ENCODE measurements at regions not wholly inside any gene's neighbourhood (a gene's known extent, or its start where the extent isn't known, plus 50 kb on each side); places are given as distances from the start of the nearest gene placed in this dataset.

DNA sequence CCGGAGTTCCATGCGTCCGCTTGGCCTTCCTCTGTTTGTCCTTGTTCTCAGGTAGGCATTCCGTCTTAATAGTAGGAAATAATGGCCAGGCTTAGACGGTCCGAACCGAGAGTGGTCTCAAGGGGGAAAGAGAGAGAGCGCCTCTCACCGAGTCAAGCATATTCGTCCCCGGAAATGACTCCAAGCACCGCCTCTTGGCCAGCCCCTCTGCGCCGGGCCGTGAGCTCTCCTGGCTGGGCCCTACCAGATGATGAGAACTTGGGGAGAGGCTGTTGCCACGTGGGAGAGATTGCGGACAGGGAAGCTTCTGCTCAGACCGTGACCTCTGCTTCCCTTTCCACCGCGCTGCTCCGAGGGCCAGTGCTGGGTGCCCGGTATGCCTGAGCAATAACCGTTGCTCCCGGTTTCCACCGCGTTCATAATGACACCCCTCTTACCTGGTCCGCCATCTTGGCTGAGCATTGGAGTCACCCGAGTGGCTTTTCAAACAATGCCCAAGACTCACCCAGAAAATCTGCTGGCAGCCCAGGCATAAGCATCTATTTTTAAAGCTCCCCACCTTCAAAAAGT lies 251.1 kb upstream of the SHH start:
- Histone ChIP-seq H3K36me3 (no peaks in the 10 kb centered on the region), H3K27ac (no peak overlapping the region), H3K4me1 (no peaks in the 10 kb centered on the region), H3K9me3 (no peaks in the 10 kb centered on the region), H3K4me3 (no peak overlapping the region), H3K27me3 (peaks cover 4% of the 10 kb centered on the region)
- WGBS: 94% methylated on average over 25 of the region's 28 CpGs
- TF ChIP-seq EP300 (IDR thresholded peaks at IDR 0.05): no peak
- TF ChIP-seq, protein P1, sequence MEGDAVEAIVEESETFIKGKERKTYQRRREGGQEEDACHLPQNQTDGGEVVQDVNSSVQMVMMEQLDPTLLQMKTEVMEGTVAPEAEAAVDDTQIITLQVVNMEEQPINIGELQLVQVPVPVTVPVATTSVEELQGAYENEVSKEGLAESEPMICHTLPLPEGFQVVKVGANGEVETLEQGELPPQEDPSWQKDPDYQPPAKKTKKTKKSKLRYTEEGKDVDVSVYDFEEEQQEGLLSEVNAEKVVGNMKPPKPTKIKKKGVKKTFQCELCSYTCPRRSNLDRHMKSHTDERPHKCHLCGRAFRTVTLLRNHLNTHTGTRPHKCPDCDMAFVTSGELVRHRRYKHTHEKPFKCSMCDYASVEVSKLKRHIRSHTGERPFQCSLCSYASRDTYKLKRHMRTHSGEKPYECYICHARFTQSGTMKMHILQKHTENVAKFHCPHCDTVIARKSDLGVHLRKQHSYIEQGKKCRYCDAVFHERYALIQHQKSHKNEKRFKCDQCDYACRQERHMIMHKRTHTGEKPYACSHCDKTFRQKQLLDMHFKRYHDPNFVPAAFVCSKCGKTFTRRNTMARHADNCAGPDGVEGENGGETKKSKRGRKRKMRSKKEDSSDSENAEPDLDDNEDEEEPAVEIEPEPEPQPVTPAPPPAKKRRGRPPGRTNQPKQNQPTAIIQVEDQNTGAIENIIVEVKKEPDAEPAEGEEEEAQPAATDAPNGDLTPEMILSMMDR (IDR thresholded peaks at IDR 0.05): no peak
- no peak for TF ChIP-seq POLR2AphosphoS5 (IDR thresholded peaks at IDR 0.05)
- no peak for DNase-seq (ENCODE audit: low spot score in 2 of 2)

DNA sequence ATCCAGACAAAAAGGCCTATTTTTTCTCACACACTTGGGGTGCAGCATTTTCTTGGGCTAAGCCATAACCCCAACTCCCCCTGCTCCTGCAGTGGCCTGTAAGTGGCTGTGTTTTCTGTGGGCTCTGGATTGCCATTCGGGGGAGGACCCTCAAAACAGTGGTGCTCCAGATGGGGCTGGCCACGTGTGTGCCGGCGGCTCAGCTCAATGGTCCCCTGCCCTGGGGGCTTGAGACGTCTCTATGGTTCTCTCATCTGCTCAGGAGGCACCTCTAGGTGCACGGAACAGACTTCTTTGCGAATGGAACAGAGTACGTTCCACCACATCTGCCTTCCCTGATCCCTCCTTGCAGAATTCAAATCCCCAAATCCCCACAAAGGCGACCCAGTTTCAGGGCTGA lies 250.0 kb upstream of the SHH start:
- Histone ChIP-seq H3K9me3 (no peaks in the 10 kb centered on the region), H3K27ac (no peak overlapping the region), H3K27me3 (peaks cover 4% of the 10 kb centered on the region), H3K36me3 (no peaks in the 10 kb centered on the region), H3K4me1 (no peaks in the 10 kb centered on the region), H3K4me3 (no peak overlapping the region)
- DNase-seq (ENCODE audit: low spot score in 2 of 2): no peak
- TF ChIP-seq EP300 (IDR thresholded peaks at IDR 0.05) (no peak), POLR2A (IDR thresholded peaks at IDR 0.05) (no peak), POLR2AphosphoS5 (IDR thresholded peaks at IDR 0.05) (no peak)
- TF ChIP-seq, protein P1 (IDR thresholded peaks at IDR 0.05): no peak
- 86% methylated on average over 9 of the region's 9 CpGs for WGBS

DNA sequence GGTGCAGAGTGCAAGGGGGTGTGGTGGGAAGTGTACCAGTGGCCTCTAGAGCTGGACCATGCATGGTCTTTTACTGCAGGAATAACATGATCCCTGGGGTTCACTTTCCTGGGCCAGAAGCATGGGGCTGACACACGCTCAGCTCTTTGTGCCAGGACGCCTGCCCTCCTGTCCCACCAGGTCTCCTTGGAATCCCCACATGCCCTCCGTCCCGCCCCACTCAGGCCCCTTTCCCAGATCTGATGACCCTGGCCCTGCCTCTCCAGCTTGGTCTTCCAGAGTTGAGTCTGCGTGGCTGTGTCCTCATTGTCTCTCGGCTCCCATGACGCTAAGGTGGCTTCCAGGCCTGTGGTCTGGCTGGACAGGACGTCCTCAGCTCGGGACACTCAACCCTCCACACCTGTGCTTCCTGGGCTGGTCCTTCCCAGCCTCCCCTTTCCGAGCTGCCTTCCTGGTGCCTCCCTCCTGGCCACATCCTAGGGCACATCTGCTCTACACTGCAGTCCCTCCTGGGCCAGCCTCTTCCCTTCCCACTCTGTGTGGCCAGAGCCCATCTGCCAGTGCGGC lies 249.5 kb upstream of the SHH start:
- TF ChIP-seq POLR2AphosphoS5 (IDR thresholded peaks at IDR 0.05) (no peak), POLR2A (IDR thresholded peaks at IDR 0.05) (no peak), EP300 (IDR thresholded peaks at IDR 0.05) (no peak)
- TF ChIP-seq, protein P1 (IDR thresholded peaks at IDR 0.05): no peak
- Histone ChIP-seq H3K27me3 (peaks cover 4% of the 10 kb centered on the region), H3K9me3 (no peaks in the 10 kb centered on the region), H3K4me1 (no peaks in the 10 kb centered on the region), H3K4me3 (no peak overlapping the region), H3K27ac (no peak overlapping the region), H3K36me3 (no peaks in the 10 kb centered on the region)
- WGBS: 88% methylated on average over 11 of the region's 11 CpGs
- DNase-seq (ENCODE audit: low spot score in 2 of 2): no peak

DNA sequence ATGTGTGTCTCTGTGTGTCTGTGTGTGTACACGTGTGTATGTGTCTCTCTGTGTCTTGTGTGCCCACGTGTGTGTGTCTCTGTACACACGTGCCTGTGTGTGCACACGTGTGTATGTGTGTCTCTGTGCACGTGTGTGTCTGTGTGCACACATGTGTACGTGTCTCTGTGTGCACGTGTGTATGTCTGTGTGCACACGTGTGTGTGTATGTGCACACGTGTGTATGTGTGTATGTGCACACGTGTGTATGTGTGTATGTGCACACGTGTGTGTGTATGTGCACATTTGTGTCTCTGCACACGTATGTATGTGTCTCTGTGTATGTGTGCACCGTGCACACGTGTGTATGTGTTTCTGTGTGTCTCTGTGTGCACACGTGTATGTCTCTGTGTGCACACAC lies 248.7 kb upstream of the SHH start:
- no peaks in the 10 kb centered on the region for H3K27me3 ChIP-seq
- H3K4me1 ChIP-seq: no peaks in the 10 kb centered on the region
- no peak overlapping the region for H3K27ac ChIP-seq
- DNase-seq (ENCODE audit: low spot score in 2 of 2): no peak
- TF ChIP-seq POLR2A (IDR thresholded peaks at IDR 0.05) (no peak), EP300 (IDR thresholded peaks at IDR 0.05) (no peak), POLR2AphosphoS5 (IDR thresholded peaks at IDR 0.05) (no peak)
- TF ChIP-seq, protein P1 (IDR thresholded peaks at IDR 0.05): no peak
- H3K36me3 ChIP-seq: no peaks in the 10 kb centered on the region
- H3K4me3 ChIP-seq: no peak overlapping the region
- no peaks in the 10 kb centered on the region for H3K9me3 ChIP-seq
- WGBS: 88% methylated on average over 15 of the region's 15 CpGs

DNA sequence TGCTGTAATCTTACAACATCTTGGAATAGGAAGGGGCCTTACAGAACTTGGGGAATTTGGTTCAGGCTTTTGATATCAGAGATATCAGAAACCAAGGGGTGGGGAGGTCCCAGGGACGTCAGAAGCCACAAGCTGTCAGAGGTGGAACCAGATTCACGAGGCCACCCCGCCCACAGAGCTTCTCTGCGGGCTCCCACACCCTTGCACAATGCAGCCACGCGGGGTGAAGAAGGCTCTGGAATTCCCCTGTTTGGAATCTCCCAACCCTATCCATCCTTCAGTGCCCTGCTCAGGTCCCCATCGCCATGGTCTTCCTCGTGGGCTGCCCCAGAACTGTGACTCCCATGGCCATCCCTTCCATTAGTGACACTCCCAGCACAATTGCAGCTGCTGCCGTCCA lies 247.1 kb upstream of the SHH start:
- Histone ChIP-seq H3K4me3 (no peak overlapping the region), H3K4me1 (no peaks in the 10 kb centered on the region), H3K9me3 (no peaks in the 10 kb centered on the region), H3K36me3 (no peaks in the 10 kb centered on the region), H3K27ac (no peak overlapping the region), H3K27me3 (no peaks in the 10 kb centered on the region)
- no peak for DNase-seq (ENCODE audit: low spot score in 2 of 2)
- WGBS: 69% methylated on average over 9 of the region's 9 CpGs
- TF ChIP-seq POLR2AphosphoS5 (IDR thresholded peaks at IDR 0.05): no peak
- TF ChIP-seq, protein P1 (IDR thresholded peaks at IDR 0.05): no peak
- TF ChIP-seq POLR2A (IDR thresholded peaks at IDR 0.05): no peak

Data from suprapubic skin (tissue), 4 donors.